A673 (cell line): ENCODE measurements at regions not wholly inside any gene's neighbourhood (a gene's known extent, or its start where the extent isn't known, plus 50 kb on each side); places are given as distances from the start of the nearest gene placed in this dataset.

Experiments used
- BruUV-seq: library from RNA; stranded (reverse); fragments of 400-500 nt; replicated peaks from 2 replicates; lab custom pipeline; 2021; lab: Mats Ljungman, UMichigan
- CTCF ChIA-PET: fragments of 300-600 bp; sonication (Branson Sonifier 250); formaldehyde crosslinking; loops from one replicate; lab custom pipeline; 2022; ENCODE audit warnings: antibody characterized with exemption; lab: Charles Lee
- POLR2A ChIA-PET: fragments of 300-600 bp; sonication (Branson Sonifier 250); formaldehyde crosslinking; loops from one replicate; lab custom pipeline; 2022; ENCODE audit warnings: antibody characterized with exemption; ENCODE audit not compliant: low non-redundant PET; lab: Charles Lee
- DNase-seq: peaks from one replicate; pipeline ENCODE4 v3.0.0-alpha.2; 2015; ENCODE audit warnings: low spot score
- H3K27ac ChIP-seq: fragments of 200-600 bp; sonication (generic); 2 replicates; pipeline ENCODE4 v1.5.1; 2016; ENCODE audit warnings: mixed run types, low read depth, mild to moderate bottlenecking, mixed read lengths, antibody characterized with exemption, low read length; ENCODE audit not compliant: poor library complexity, severe bottlenecking
- H3K27me3 ChIP-seq: fragments of 200-600 bp; sonication (generic); replicated peaks from 2 replicates; pipeline ENCODE4 v1.6.1; 2017; ENCODE audit warnings: mixed run types, low read depth, mild to moderate bottlenecking, mixed read lengths, antibody characterized with exemption, low read length; ENCODE audit not compliant: insufficient read depth, poor library complexity
- H3K36me3 ChIP-seq: fragments of 200-600 bp; sonication (generic); 2 replicates; pipeline ENCODE4 v1.6.1; 2016; ENCODE audit warnings: mixed run types, mild to moderate bottlenecking, mixed read lengths, antibody characterized with exemption, low read length; ENCODE audit not compliant: insufficient read depth, poor library complexity, severe bottlenecking
- H3K4me1 ChIP-seq: fragments of 200-600 bp; sonication (generic); 2 replicates; pipeline ENCODE4 v1.6.1; 2017; ENCODE audit warnings: mixed run types, mild to moderate bottlenecking, mixed read lengths, antibody characterized with exemption, low read length; ENCODE audit not compliant: insufficient read depth, poor library complexity, severe bottlenecking
- H3K4me3 ChIP-seq: fragments of 200-600 bp; sonication (generic); 2 replicates; pipeline ENCODE4 v1.5.1; 2016; ENCODE audit warnings: low read depth, mixed run types, mild to moderate bottlenecking, mixed read lengths, low read length; ENCODE audit not compliant: poor library complexity, severe bottlenecking
- H3K9me3 ChIP-seq: fragments of 200-600 bp; sonication (generic); 2 replicates; pipeline ENCODE4 v1.6.1; 2016; ENCODE audit warnings: mixed run types, low read depth, mild to moderate bottlenecking, mixed read lengths, antibody characterized with exemption, low read length; ENCODE audit not compliant: poor library complexity, severe bottlenecking
- CTCF ChIP-seq: fragments of 300-800, 200-600 bp; sonication (generic); conservative IDR thresholded peaks from 2 replicates; pipeline ENCODE4 v1.5.1; 2017; ENCODE audit warnings: low read depth, mild to moderate bottlenecking, antibody characterized with exemption, low read length, moderate library complexity, mixed read lengths
- EZH2 ChIP-seq: fragments of 200-600 bp; sonication (generic); IDR thresholded peaks from 2 replicates; pipeline ENCODE4 v1.6.1; 2017; ENCODE audit warnings: borderline replicate concordance, low read depth, mild to moderate bottlenecking, mixed read lengths, antibody characterized with exemption, low read length; ENCODE audit not compliant: poor library complexity, severe bottlenecking
- intact Hi-C: fragments of 100-400 bp; cut with micrococcal nuclease; formaldehyde crosslinking; loops from one replicate; pipeline ENCODE4 v1.10.0; 2022; ENCODE audit not compliant: unreplicated experiment

GRCh38 chr1:177423090-177423489 is 252.3 kb downstream of the BRINP2 start:
- Histone ChIP-seq H3K27me3 (no peaks in the 10 kb centered on the region), H3K27ac (no peak overlapping the region), H3K4me3 (no peak overlapping the region), H3K36me3 (no peaks in the 10 kb centered on the region), H3K4me1 (peaks cover 15% of the 10 kb centered on the region), H3K9me3 (no peaks in the 10 kb centered on the region)
- TF ChIP-seq CTCF (no peak), EZH2 (no peak)
- CTCF ChIA-PET = no interaction called here
- BruUV-seq = no TSS peak
- DNase-seq = no peak
- POLR2A ChIA-PET = no interaction called here
- intact Hi-C loops = loop anchor here (10.0 kb wide), 1 partner anchor 492 kb away; no protein-coding TSS in a partner anchor

DNA sequence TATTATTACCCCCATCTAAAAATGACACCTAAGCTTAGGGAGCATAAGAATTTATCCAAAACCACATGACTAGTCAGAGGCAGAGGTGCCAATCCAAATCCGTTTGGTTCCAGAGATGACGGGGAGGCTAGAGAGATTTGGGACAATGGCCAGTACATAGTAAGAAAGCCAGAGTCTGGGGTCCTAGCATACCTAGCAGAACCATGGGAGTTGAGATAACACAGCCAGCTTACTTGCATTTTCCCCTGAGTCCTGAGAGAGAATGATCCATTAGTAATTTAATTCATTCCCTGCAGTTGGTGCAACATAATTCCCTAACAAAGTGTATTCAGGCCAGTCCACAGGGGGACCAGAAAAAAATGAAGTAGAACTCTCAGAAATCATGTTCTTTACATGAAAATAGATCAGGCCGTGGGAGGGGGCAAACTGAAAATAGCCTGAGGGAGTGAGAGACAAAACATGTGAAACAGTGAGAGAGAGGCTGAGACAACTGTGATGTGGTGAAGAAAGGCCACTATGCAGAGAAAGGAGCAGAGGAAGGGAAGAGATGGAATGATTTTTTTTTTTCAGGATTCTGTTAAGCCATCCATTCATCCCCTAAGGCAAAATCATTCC is 243.3 kb downstream of the BRINP2 start:
- POLR2A ChIA-PET = no interaction called here
- intact Hi-C loops = no loop called here
- Histone ChIP-seq H3K4me3 (no peak overlapping the region), H3K4me1 (no peaks in the 10 kb centered on the region), H3K27me3 (no peaks in the 10 kb centered on the region), H3K27ac (no peak overlapping the region), H3K9me3 (no peaks in the 10 kb centered on the region), H3K36me3 (no peaks in the 10 kb centered on the region)
- no peak for DNase-seq
- BruUV-seq = no TSS peak
- CTCF ChIA-PET = no interaction called here
- no peak for TF ChIP-seq CTCF
- no peak for TF ChIP-seq EZH2

GRCh38 chr1:177411381-177411780 is 240.6 kb downstream of the BRINP2 start:
- intact Hi-C loops = no loop called here
- POLR2A ChIA-PET = no interaction called here
- TF ChIP-seq EZH2 = no peak
- DNase-seq = no peak
- no peaks in the 10 kb centered on the region for H3K27me3 ChIP-seq
- H3K36me3 ChIP-seq = no peaks in the 10 kb centered on the region
- H3K4me1 ChIP-seq = no peaks in the 10 kb centered on the region
- no TSS peak for BruUV-seq
- H3K9me3 ChIP-seq = no peaks in the 10 kb centered on the region
- CTCF ChIA-PET = no interaction called here
- H3K4me3 ChIP-seq = no peak overlapping the region
- no peak overlapping the region for H3K27ac ChIP-seq
